HG03571 (cell line): ENCODE measurements at regions not wholly inside any gene's neighbourhood (a gene's known extent, or its start where the extent isn't known, plus 50 kb on each side); places are given as distances from the start of the nearest gene placed in this dataset.
"Not testable (repeated sequence)": the region's sequence is repeated elsewhere in the genome, so short reads cannot be mapped to it uniquely, and the experiment has no call there.

ENCODE experiments used
- ATAC-seq: cut with Tn5 transposase; IDR thresholded peaks from one replicate; pipeline ENCODE4 v1.9.1; 2021; ENCODE audit not compliant: unreplicated experiment

- no peak for ATAC-seq
These were observed 342.7 kb upstream of the PABPC4L start for GRCh38 chr4:134544303-134544770.

GRCh38 chr4:134540588-134540987, 339.0 kb upstream of the PABPC4L start:
- ATAC-seq, result no peak

GRCh38 chr4:134539729-134540231, 338.2 kb upstream of the PABPC4L start:
- ATAC-seq, result no peak

GRCh38 chr4:134537701-134538100, 336.1 kb upstream of the PABPC4L start:
- ATAC-seq, result no peak

GRCh38 chr4:134533068-134533467, 331.5 kb upstream of the PABPC4L start:
- no peak for ATAC-seq

- no peak for ATAC-seq
These were observed 329.4 kb upstream of the PABPC4L start for GRCh38 chr4:134531013-134531412.

- ATAC-seq, result no peak
These were observed 328.0 kb upstream of the PABPC4L start for GRCh38 chr4:134529629-134530028.

GRCh38 chr4:134518574-134519217, 317.1 kb upstream of the PABPC4L start:
- no peak for ATAC-seq

- no peak for ATAC-seq
These were observed 309.0 kb upstream of the PABPC4L start for GRCh38 chr4:134510544-134510943.

GRCh38 chr4:134505511-134505910, 303.9 kb upstream of the PABPC4L start:
- ATAC-seq, result no peak

- ATAC-seq, result no peak
These were observed 300.5 kb upstream of the PABPC4L start for GRCh38 chr4:134501973-134502643.

- not testable (repeated sequence) for ATAC-seq
These were observed 299.9 kb upstream of the PABPC4L start for GRCh38 chr4:134501488-134501887.

- ATAC-seq, result no peak
These were observed 297.5 kb upstream of the PABPC4L start for GRCh38 chr4:134499074-134499473.

- ATAC-seq, result no peak
These were observed 289.3 kb upstream of the PABPC4L start for GRCh38 chr4:134490863-134491262.

- not testable (repeated sequence) for ATAC-seq
These were observed 281.9 kb upstream of the PABPC4L start for GRCh38 chr4:134483514-134483913.

- no peak for ATAC-seq
These were observed 270.0 kb upstream of the PABPC4L start for GRCh38 chr4:134471569-134471968.

GRCh38 chr4:134470544-134470943, 269.0 kb upstream of the PABPC4L start:
- no peak for ATAC-seq

GRCh38 chr4:134465417-134465816, 263.8 kb upstream of the PABPC4L start:
- no peak for ATAC-seq

GRCh38 chr4:134463771-134464170, 262.2 kb upstream of the PABPC4L start:
- no peak for ATAC-seq

- ATAC-seq, result no peak
These were observed 225.2 kb upstream of the PABPC4L start for GRCh38 chr4:134426821-134427220.

- no peak for ATAC-seq
These were observed 224.2 kb upstream of the PABPC4L start for GRCh38 chr4:134425756-134426155.

GRCh38 chr4:134422776-134423175, 221.2 kb upstream of the PABPC4L start:
- ATAC-seq, result no peak
